ENCODE measurements at regions not wholly inside any gene's neighbourhood (a gene's known extent, or its start where the extent isn't known, plus 50 kb on each side); places are given as distances from the start of the nearest gene placed in this dataset.
"Not testable (repeated sequence)": the region's sequence is repeated elsewhere in the genome, so short reads cannot be mapped to it uniquely, and the experiment has no call there.

- H3K4me3 ChIP-seq (ENCODE audit: low read length), result no peak overlapping the region
- H3K27me3 ChIP-seq (replicated peaks; ENCODE audit: insufficient read depth, low read length), result no peaks in the 10 kb centered on the region
- no peaks in the 10 kb centered on the region for H3K36me3 ChIP-seq (replicated peaks; ENCODE audit: insufficient read depth, low read length)
- TF ChIP-seq CTCF (IDR thresholded peaks at IDR 0.05; ENCODE audit: low read length), result no peak
- TF ChIP-seq EZH2 (optimal IDR thresholded peaks at IDR 0.05; ENCODE audit: low read depth, low read length), result no peak
- TF ChIP-seq EZH2phosphoT487 (IDR thresholded peaks at IDR 0.05; ENCODE audit: low read length), result no peak
- H3F3A ChIP-seq (ENCODE audit: insufficient read depth, low read length), result peaks cover under 1% of the 10 kb centered on the region; the same call in 1 of the 2 replicates
- H3K4me2 ChIP-seq (ENCODE audit: low read depth, low read length), result no peak overlapping the region
- no peak overlapping the region for H2AFZ ChIP-seq (ENCODE audit: low read length)
- peaks cover 5% of the 10 kb centered on the region; the same call in 1 of the 2 replicates for H3K4me1 ChIP-seq (ENCODE audit: low read length)
- no peaks in the 10 kb centered on the region for H3K9me2 ChIP-seq (replicated peaks; ENCODE audit: insufficient read depth, low read length)
- H3K79me2 ChIP-seq (ENCODE audit: low read length), result no peaks in the 10 kb centered on the region
- no peak overlapping the region for H3K27ac ChIP-seq (ENCODE audit: low read length)
- no peak for DNase-seq
- H4K20me1 ChIP-seq (ENCODE audit: insufficient read depth, low read length), result no peaks in the 10 kb centered on the region
- no peaks in the 10 kb centered on the region for H3K9me3 ChIP-seq (replicated peaks; ENCODE audit: insufficient read depth, low read length)
- H3K9ac ChIP-seq (ENCODE audit: low read length), result no peak overlapping the region
Observed at GRCh38 chr18:22828171-22828570, 105.0 kb upstream of the RBBP8 start.

DNA sequence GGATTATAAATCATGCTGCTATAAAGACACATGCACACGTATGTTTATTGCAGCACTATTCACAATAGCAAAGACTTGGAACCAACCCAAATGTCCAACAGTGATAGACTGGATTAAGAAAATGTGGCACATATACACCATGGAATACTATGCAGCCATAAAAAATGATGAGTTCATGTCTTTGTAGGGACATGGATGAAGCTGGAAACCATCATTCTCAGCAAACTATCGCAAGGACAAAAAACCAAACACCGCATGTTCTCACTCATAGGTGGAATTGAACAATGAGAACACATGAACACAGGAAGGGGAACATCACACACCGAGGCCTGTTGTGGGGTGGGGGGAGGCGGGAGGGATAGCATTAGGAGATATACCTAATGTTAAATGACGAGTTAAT is 104.5 kb upstream of the RBBP8 start:
- not testable (repeated sequence) for H3K9me3 ChIP-seq (replicated peaks; ENCODE audit: insufficient read depth, low read length); H3K9me2 ChIP-seq (replicated peaks; ENCODE audit: insufficient read depth, low read length); H2AFZ ChIP-seq (ENCODE audit: low read length); H3K79me2 ChIP-seq (ENCODE audit: low read length); H3K4me1 ChIP-seq (ENCODE audit: low read length); H3K27me3 ChIP-seq (replicated peaks; ENCODE audit: insufficient read depth, low read length); H4K20me1 ChIP-seq (ENCODE audit: insufficient read depth, low read length); H3K4me3 ChIP-seq (ENCODE audit: low read length); H3K36me3 ChIP-seq (replicated peaks; ENCODE audit: insufficient read depth, low read length); H3K9ac ChIP-seq (ENCODE audit: low read length); H3K4me2 ChIP-seq (ENCODE audit: low read depth, low read length); H3K27ac ChIP-seq (ENCODE audit: low read length); DNase-seq; H3F3A ChIP-seq (ENCODE audit: insufficient read depth, low read length)

DNA sequence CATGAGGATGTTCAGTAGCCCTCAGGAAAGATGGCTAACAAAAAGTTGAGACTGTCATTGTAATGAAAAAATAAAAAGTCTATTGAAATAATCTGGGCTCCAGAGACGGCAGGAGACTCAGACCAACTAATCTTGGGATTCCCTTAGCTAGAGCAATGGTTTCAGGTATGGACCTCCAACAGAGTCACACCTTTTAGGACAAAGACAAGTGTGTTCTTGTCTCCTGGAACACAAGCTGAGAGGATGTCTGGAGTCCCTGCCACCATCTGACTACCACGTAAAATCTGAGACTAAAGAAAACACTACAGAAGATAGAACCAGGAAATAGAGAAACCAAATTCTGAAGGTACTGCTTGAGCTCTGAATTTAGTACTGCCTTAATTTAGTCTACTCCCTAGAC is 103.3 kb upstream of the RBBP8 start:
- no peak overlapping the region for H3K4me2 ChIP-seq (ENCODE audit: low read depth, low read length)
- H3F3A ChIP-seq (ENCODE audit: insufficient read depth, low read length), result no peaks in the 10 kb centered on the region
- no peak for DNase-seq
- no peaks in the 10 kb centered on the region for H3K9me3 ChIP-seq (replicated peaks; ENCODE audit: insufficient read depth, low read length)
- H3K36me3 ChIP-seq (replicated peaks; ENCODE audit: insufficient read depth, low read length), result no peaks in the 10 kb centered on the region
- TF ChIP-seq EZH2 (optimal IDR thresholded peaks at IDR 0.05; ENCODE audit: low read depth, low read length) (no peak), CTCF (IDR thresholded peaks at IDR 0.05; ENCODE audit: low read length) (no peak), EZH2phosphoT487 (IDR thresholded peaks at IDR 0.05; ENCODE audit: low read length) (no peak)
- no peak overlapping the region for H3K4me3 ChIP-seq (ENCODE audit: low read length)
- no peak overlapping the region for H3K27ac ChIP-seq (ENCODE audit: low read length)
- no peak overlapping the region for H2AFZ ChIP-seq (ENCODE audit: low read length)
- H3K9ac ChIP-seq (ENCODE audit: low read length), result no peak overlapping the region
- no peaks in the 10 kb centered on the region for H3K27me3 ChIP-seq (replicated peaks; ENCODE audit: insufficient read depth, low read length)
- no peaks in the 10 kb centered on the region for H3K9me2 ChIP-seq (replicated peaks; ENCODE audit: insufficient read depth, low read length)
- H3K79me2 ChIP-seq (ENCODE audit: low read length), result no peaks in the 10 kb centered on the region
- no peaks in the 10 kb centered on the region for H3K4me1 ChIP-seq (ENCODE audit: low read length)
- H4K20me1 ChIP-seq (ENCODE audit: insufficient read depth, low read length), result no peaks in the 10 kb centered on the region

DNA sequence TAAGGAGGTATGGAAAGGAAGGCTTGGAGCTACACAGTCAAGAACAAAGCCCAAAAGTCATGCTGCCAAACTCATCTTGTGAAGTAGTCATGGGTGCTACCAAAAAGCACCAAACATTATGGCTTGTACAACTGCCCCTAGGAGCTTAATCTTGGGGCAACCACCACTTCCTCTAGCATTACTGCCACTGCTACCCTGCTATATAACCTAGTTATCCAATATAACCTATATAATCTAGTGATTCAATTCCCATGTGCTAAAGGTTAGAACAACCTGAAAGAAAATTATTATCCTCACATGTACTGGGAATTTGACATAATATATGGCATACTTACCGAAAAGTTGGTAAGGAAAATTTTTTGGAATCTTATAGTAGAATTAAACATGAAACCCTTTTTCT is 102.6 kb upstream of the RBBP8 start:
- H3K27ac ChIP-seq (ENCODE audit: low read length), result no peak overlapping the region
- DNase-seq, result no peak

More for the DNA sequence above, 102.6 kb upstream of the RBBP8 start:
- TF ChIP-seq CTCF (IDR thresholded peaks at IDR 0.05; ENCODE audit: low read length), result no peak
- no peak for TF ChIP-seq EZH2phosphoT487 (IDR thresholded peaks at IDR 0.05; ENCODE audit: low read length)
- no peak for TF ChIP-seq EZH2 (optimal IDR thresholded peaks at IDR 0.05; ENCODE audit: low read depth, low read length)
- H3K27me3 ChIP-seq (replicated peaks; ENCODE audit: insufficient read depth, low read length), result no peaks in the 10 kb centered on the region
- no peaks in the 10 kb centered on the region for H3K79me2 ChIP-seq (ENCODE audit: low read length)
- no peak overlapping the region for H3K9ac ChIP-seq (ENCODE audit: low read length)
- no peak overlapping the region for H2AFZ ChIP-seq (ENCODE audit: low read length)
- H3F3A ChIP-seq (ENCODE audit: insufficient read depth, low read length), result no peaks in the 10 kb centered on the region
- no peaks in the 10 kb centered on the region for H3K9me3 ChIP-seq (replicated peaks; ENCODE audit: insufficient read depth, low read length)
- H3K4me3 ChIP-seq (ENCODE audit: low read length), result no peak overlapping the region
- H3K4me1 ChIP-seq (ENCODE audit: low read length), result no peaks in the 10 kb centered on the region
- no peaks in the 10 kb centered on the region for H4K20me1 ChIP-seq (ENCODE audit: insufficient read depth, low read length)
- no peaks in the 10 kb centered on the region for H3K36me3 ChIP-seq (replicated peaks; ENCODE audit: insufficient read depth, low read length)
- H3K4me2 ChIP-seq (ENCODE audit: low read depth, low read length), result no peak overlapping the region
- H3K9me2 ChIP-seq (replicated peaks; ENCODE audit: insufficient read depth, low read length), result no peaks in the 10 kb centered on the region

Data from MM.1S (cell line).